ENCODE measurements at regions not wholly inside any gene's neighbourhood (a gene's known extent, or its start where the extent isn't known, plus 50 kb on each side); places are given as distances from the start of the nearest gene placed in this dataset.

DNA sequence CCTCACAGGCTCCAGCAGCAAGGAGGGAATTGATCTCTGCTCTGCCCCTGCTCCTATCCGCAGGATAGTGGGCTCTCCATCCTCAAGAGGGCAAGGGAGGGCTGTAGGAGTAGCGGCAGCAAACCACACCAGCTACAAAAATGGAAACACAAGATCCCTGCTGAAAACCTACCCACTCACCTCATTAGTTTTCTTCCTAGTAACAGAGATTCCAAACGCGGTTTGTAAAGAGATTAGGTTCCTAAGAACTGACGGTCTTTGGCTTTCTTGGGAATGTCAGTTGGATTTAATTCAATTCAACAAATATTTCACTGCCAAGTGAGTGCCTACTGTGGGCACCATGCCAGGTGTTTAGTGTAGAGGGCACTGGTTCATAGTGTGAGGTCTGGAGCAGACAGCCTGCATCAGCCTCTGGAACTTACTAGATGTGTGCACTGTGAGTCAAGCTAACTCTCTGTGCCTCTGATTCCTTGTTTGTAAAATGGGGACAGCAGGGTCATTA, 84.7 kb downstream of the MRPL46 start:
- ATAC-seq = no peak
- H3K4me3 Mint-ChIP-seq = no peak overlapping the region
- H3K27me3 Mint-ChIP-seq = peaks cover 6% of the 10 kb centered on the region
- intact Hi-C loops (cut with micrococcal nuclease) = no loop called here
- H3K4me1 Mint-ChIP-seq (ENCODE audit: low read depth) = peaks cover 6% of the 10 kb centered on the region
- DNase-seq = no peak
- no peak for TF ChIP-seq CTCF (IDR thresholded peaks at IDR 0.05)
- no peaks in the 10 kb centered on the region for H3K36me3 Mint-ChIP-seq (ENCODE audit: low read depth)
- POLR2A ChIA-PET = no interaction called here
- no peak overlapping the region for H3K27ac Mint-ChIP-seq
- no peaks in the 10 kb centered on the region for H3K9me3 Mint-ChIP-seq
- CTCF ChIA-PET = no interaction called here

- peaks cover 7% of the 10 kb centered on the region for H3K27me3 Mint-ChIP-seq
- H3K9me3 Mint-ChIP-seq = no peaks in the 10 kb centered on the region
- H3K4me3 Mint-ChIP-seq = no peak overlapping the region
- ChIA-PET POLR2A (no interaction called here), CTCF (interaction anchor here (0.8 kb wide), 1 partner anchor 72 kb away, joined by 3 read pairs; no protein-coding TSS in a partner anchor)
- DNase-seq (no peak), ATAC-seq (no peak)
- peaks cover 3% of the 10 kb centered on the region for H3K4me1 Mint-ChIP-seq (ENCODE audit: low read depth)
- intact Hi-C loops (cut with micrococcal nuclease) = no loop called here
- no peak for TF ChIP-seq CTCF (IDR thresholded peaks at IDR 0.05)
- no peak overlapping the region for H3K27ac Mint-ChIP-seq
- no peaks in the 10 kb centered on the region for H3K36me3 Mint-ChIP-seq (ENCODE audit: low read depth)
Observed at GRCh38 chr15:88378188-88378637, 89.0 kb downstream of the MRPL46 start.

- no peak for DNase-seq
- ChIA-PET POLR2A (no interaction called here), CTCF (no interaction called here)
- Mint-ChIP-seq H3K4me3 (no peak overlapping the region), H3K36me3 (ENCODE audit: low read depth) (no peaks in the 10 kb centered on the region), H3K27me3 (peaks cover 7% of the 10 kb centered on the region), H3K27ac (no peak overlapping the region), H3K9me3 (no peaks in the 10 kb centered on the region), H3K4me1 (ENCODE audit: low read depth) (peaks cover 3% of the 10 kb centered on the region)
- TF ChIP-seq CTCF (IDR thresholded peaks at IDR 0.05) = no peak
- ATAC-seq = no peak
- intact Hi-C loops (cut with micrococcal nuclease) = no loop called here
Observed at GRCh38 chr15:88377509-88377908, 89.7 kb downstream of the MRPL46 start.

GRCh38 chr15:88376574-88377174, 90.5 kb downstream of the MRPL46 start:
- DNase-seq (no peak), ATAC-seq (no peak)
- intact Hi-C loops (cut with micrococcal nuclease) = no loop called here
- peaks cover 9% of the 10 kb centered on the region for H3K27me3 Mint-ChIP-seq
- H3K9me3 Mint-ChIP-seq = no peaks in the 10 kb centered on the region
- no peak overlapping the region for H3K27ac Mint-ChIP-seq
- ChIA-PET CTCF (interaction anchor here (0.7 kb wide), 1 partner anchor 73 kb away, joined by 4 read pairs; no protein-coding TSS in a partner anchor), POLR2A (no interaction called here)
- no peaks in the 10 kb centered on the region for H3K36me3 Mint-ChIP-seq (ENCODE audit: low read depth)
- peaks cover 3% of the 10 kb centered on the region for H3K4me1 Mint-ChIP-seq (ENCODE audit: low read depth)
- H3K4me3 Mint-ChIP-seq = no peak overlapping the region
- TF ChIP-seq CTCF (IDR thresholded peaks at IDR 0.05) = no peak

- ChIA-PET CTCF (no interaction called here), POLR2A (interaction anchor here (0.6 kb wide), 1 partner anchor 147 kb away, joined by 3 read pairs; no protein-coding TSS in a partner anchor)
- Mint-ChIP-seq H3K27ac (peak overlapping the region; percentile 4), H3K9me3 (no peaks in the 10 kb centered on the region), H3K27me3 (peaks cover 6% of the 10 kb centered on the region), H3K4me1 (ENCODE audit: low read depth) (peaks cover 3% of the 10 kb centered on the region), H3K36me3 (ENCODE audit: low read depth) (no peaks in the 10 kb centered on the region), H3K4me3 (no peak overlapping the region)
- DNase-seq = peak; percentile 3
- intact Hi-C loops (cut with micrococcal nuclease) = no loop called here
- no peak for TF ChIP-seq CTCF (IDR thresholded peaks at IDR 0.05)
- no peak for ATAC-seq
Observed at GRCh38 chr15:88375234-88375927, 91.8 kb downstream of the MRPL46 start.

All from activated CD8-positive, alpha-beta T cell treated with anti-CD3 and anti-CD28 coated beads for 36 hours (primary cell).